HG03439 (cell line): ENCODE measurements at regions not wholly inside any gene's neighbourhood (a gene's known extent, or its start where the extent isn't known, plus 50 kb on each side); places are given as distances from the start of the nearest gene placed in this dataset.

ENCODE experiments used
- ATAC-seq: cut with Tn5 transposase; IDR thresholded peaks from one replicate; pipeline ENCODE4 v1.9.1; 2021; ENCODE audit warnings: mild to moderate bottlenecking, moderate library complexity; ENCODE audit not compliant: unreplicated experiment

- no peak for ATAC-seq
These were observed 159.6 kb upstream of the ANK2 start for GRCh38 chr4:112889619-112890527.

- ATAC-seq, result no peak
These were observed 155.0 kb upstream of the ANK2 start for GRCh38 chr4:112894480-112894879.

GRCh38 chr4:112894951-112895350, 154.5 kb upstream of the ANK2 start:
- no peak for ATAC-seq

GRCh38 chr4:112895811-112896608, 153.4 kb upstream of the ANK2 start:
- ATAC-seq, result no peak

- no peak for ATAC-seq
These were observed 152.8 kb upstream of the ANK2 start for GRCh38 chr4:112896609-112897190.

- no peak for ATAC-seq
These were observed 151.9 kb upstream of the ANK2 start for GRCh38 chr4:112897543-112897942.

- no peak for ATAC-seq
These were observed 150.9 kb upstream of the ANK2 start for GRCh38 chr4:112898357-112899141.

- no peak for ATAC-seq
These were observed 149.0 kb upstream of the ANK2 start for GRCh38 chr4:112900416-112900815.

GRCh38 chr4:112901962-112902411, 147.5 kb upstream of the ANK2 start:
- ATAC-seq, result no peak

- no peak for ATAC-seq
These were observed 143.7 kb upstream of the ANK2 start for GRCh38 chr4:112905728-112906127.

GRCh38 chr4:112908511-112908910, 140.9 kb upstream of the ANK2 start:
- no peak for ATAC-seq

GRCh38 chr4:112910109-112910736, 139.2 kb upstream of the ANK2 start:
- no peak for ATAC-seq

- no peak for ATAC-seq
These were observed 132.6 kb upstream of the ANK2 start for GRCh38 chr4:112916868-112917267.

GRCh38 chr4:112923516-112923915, 125.9 kb upstream of the ANK2 start:
- no peak for ATAC-seq

GRCh38 chr4:112926819-112927218, 122.6 kb upstream of the ANK2 start:
- no peak for ATAC-seq

- ATAC-seq, result no peak
These were observed 121.9 kb upstream of the ANK2 start for GRCh38 chr4:112927544-112927943.

GRCh38 chr4:112931001-112931400, 118.5 kb upstream of the ANK2 start:
- no peak for ATAC-seq

GRCh38 chr4:112933790-112934189, 115.7 kb upstream of the ANK2 start:
- ATAC-seq, result no peak

GRCh38 chr4:112938461-112939058, 110.9 kb upstream of the ANK2 start:
- no peak for ATAC-seq

- no peak for ATAC-seq
These were observed 109.6 kb upstream of the ANK2 start for GRCh38 chr4:112939901-112940300.
